Smooth muscle cell (in vitro differentiated cells): ENCODE measurements at regions not wholly inside any gene's neighbourhood (a gene's known extent, or its start where the extent isn't known, plus 50 kb on each side); places are given as distances from the start of the nearest gene placed in this dataset.

Source experiments
- DNase-seq: peaks from one replicate; lab custom pipeline; 2025; ENCODE audit not compliant: unreplicated experiment; lab: John Stamatoyannopoulos, UW
- H2AFZ ChIP-seq: fragments of 200-600 bp; sonication (generic); 2 replicates; pipeline ENCODE4 v1.6.0; 2016; ENCODE audit warnings: antibody characterized with exemption, low read depth, mild to moderate bottlenecking
- H3F3A ChIP-seq: fragments of 200-600 bp; sonication (generic); 2 replicates; pipeline ENCODE4 v1.6.0; 2017; ENCODE audit warnings: antibody characterized with exemption, low read depth
- H3K27ac ChIP-seq: fragments of 200-600 bp; sonication (generic); 2 replicates; pipeline ENCODE4 v1.5.1; 2016; ENCODE audit warnings: low read depth, mild to moderate bottlenecking
- H3K27me3 ChIP-seq: fragments of 200-600 bp; sonication (generic); 2 replicates; pipeline ENCODE4 v1.6.1; 2016; ENCODE audit warnings: low read depth, mild to moderate bottlenecking
- H3K36me3 ChIP-seq: fragments of 200-600 bp; sonication (generic); 2 replicates; pipeline ENCODE4 v1.5.1; 2016; ENCODE audit warnings: low read depth
- H3K4me1 ChIP-seq: fragments of 200-600 bp; sonication (generic); 2 replicates; pipeline ENCODE4 v1.5.1; 2016; ENCODE audit warnings: low read depth
- H3K4me2 ChIP-seq: fragments of 200-600 bp; sonication (generic); 2 replicates; pipeline ENCODE4 v1.6.0; 2016; ENCODE audit warnings: mild to moderate bottlenecking
- H3K4me3 ChIP-seq: fragments of 200-600 bp; sonication (generic); 2 replicates; pipeline ENCODE4 v1.5.1; 2016; ENCODE audit warnings: mild to moderate bottlenecking
- H3K79me2 ChIP-seq: fragments of 200-600 bp; sonication (generic); 2 replicates; pipeline ENCODE4 v1.6.0; 2016; ENCODE audit warnings: low read depth, mild to moderate bottlenecking
- H3K9ac ChIP-seq: fragments of 200-600 bp; sonication (generic); 2 replicates; pipeline ENCODE4 v1.6.0; 2016; ENCODE audit warnings: low read depth
- H3K9me3 ChIP-seq: fragments of 200-600 bp; sonication (generic); replicated peaks from 2 replicates; pipeline ENCODE4 v1.5.1; 2016; ENCODE audit warnings: low read depth
- H4K20me1 ChIP-seq: fragments of 200-600 bp; sonication (generic); 2 replicates; pipeline ENCODE4 v1.6.0; 2016; ENCODE audit warnings: low read depth
- CTCF ChIP-seq: fragments of 200-600 bp; sonication (generic); IDR thresholded peaks from 2 replicates; pipeline ENCODE4 v1.5.1; 2017; ENCODE audit warnings: borderline replicate concordance, mild to moderate bottlenecking, antibody characterized with exemption; ENCODE audit not compliant: insufficient read depth, poor library complexity, severe bottlenecking
- WGBS: methylation state at CpG from one replicate; pipeline ENCODE4 v1.1.7; 2016; ENCODE audit warnings: low lambda C conversion rate; 5-methylcytosine and 5-hydroxymethylcytosine counted together

GRCh38 chr3:72427624-72428023 is 420.6 kb downstream of the SHQ1 start:
- Histone ChIP-seq H3K4me2 (no peak overlapping the region), H4K20me1 (peaks cover 98% of the 10 kb centered on the region), H3K27ac (no peak overlapping the region), H2AFZ (no peak overlapping the region), H3K4me3 (no peak overlapping the region), H3K9me3 (no peaks in the 10 kb centered on the region), H3K27me3 (no peaks in the 10 kb centered on the region), H3K36me3 (no peaks in the 10 kb centered on the region), H3K79me2 (peaks cover 96% of the 10 kb centered on the region), H3F3A (no peaks in the 10 kb centered on the region), H3K9ac (no peak overlapping the region), H3K4me1 (peaks cover 30% of the 10 kb centered on the region)
- TF ChIP-seq CTCF: no peak
- DNase-seq: no peak
- 93% methylated on average over 6 of the region's 6 CpGs for WGBS

- Histone ChIP-seq H4K20me1 (peaks cover 98% of the 10 kb centered on the region), H3K36me3 (no peaks in the 10 kb centered on the region), H3K79me2 (peaks cover 96% of the 10 kb centered on the region), H3K4me2 (peak overlapping the region; percentile 58), H3K27me3 (no peaks in the 10 kb centered on the region), H3K4me3 (no peak overlapping the region), H3K9ac (no peak overlapping the region), H3F3A (no peaks in the 10 kb centered on the region), H3K4me1 (peaks cover 30% of the 10 kb centered on the region), H3K9me3 (no peaks in the 10 kb centered on the region), H2AFZ (no peak overlapping the region), H3K27ac (peak overlapping the region; percentile 42)
- 63% methylated on average over 2 of the region's 2 CpGs for WGBS
- no peak for TF ChIP-seq CTCF
- DNase-seq: no peak
Observed at GRCh38 chr3:72426618-72427397, 421.4 kb downstream of the SHQ1 start.

GRCh38 chr3:72423643-72424042 is 424.6 kb downstream of the SHQ1 start:
- H3K27me3 ChIP-seq: no peaks in the 10 kb centered on the region
- no peak for DNase-seq
- no peak for TF ChIP-seq CTCF
- H3K27ac ChIP-seq: no peak overlapping the region
- peaks cover 100% of the 10 kb centered on the region for H3K79me2 ChIP-seq
- no peaks in the 10 kb centered on the region for H3K9me3 ChIP-seq
- peaks cover 27% of the 10 kb centered on the region for H3K4me1 ChIP-seq
- no peak overlapping the region for H2AFZ ChIP-seq
- 93% methylated on average over 3 of the region's 3 CpGs for WGBS
- H3K36me3 ChIP-seq: no peaks in the 10 kb centered on the region
- peaks cover 100% of the 10 kb centered on the region for H4K20me1 ChIP-seq
- no peak overlapping the region for H3K4me3 ChIP-seq
- no peaks in the 10 kb centered on the region for H3F3A ChIP-seq
- no peak overlapping the region for H3K9ac ChIP-seq
- no peak overlapping the region for H3K4me2 ChIP-seq

DNA sequence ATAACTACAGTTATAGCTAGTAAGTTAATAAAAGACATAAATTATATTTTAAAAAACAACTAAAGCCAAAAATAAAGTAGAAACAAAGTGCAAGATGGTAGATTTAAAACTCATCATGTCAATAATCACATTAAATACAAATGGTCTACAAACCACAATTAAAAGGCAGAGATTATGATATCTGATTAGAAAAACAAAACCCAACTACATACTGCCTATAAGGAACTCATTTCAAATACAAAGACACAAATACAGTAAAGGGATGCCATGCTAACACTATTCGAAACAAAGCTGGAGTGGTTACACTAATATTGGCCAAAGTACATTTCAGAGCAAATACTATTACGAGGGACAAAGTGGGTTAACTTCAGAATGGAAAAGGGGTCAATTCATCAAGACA is 426.5 kb downstream of the SHQ1 start:
- Histone ChIP-seq H3F3A (no peaks in the 10 kb centered on the region), H2AFZ (no peak overlapping the region), H3K36me3 (no peaks in the 10 kb centered on the region), H3K27ac (no peak overlapping the region), H4K20me1 (peaks cover 100% of the 10 kb centered on the region), H3K79me2 (peaks cover 100% of the 10 kb centered on the region), H3K9me3 (no peaks in the 10 kb centered on the region), H3K9ac (no peak overlapping the region), H3K4me3 (no peak overlapping the region), H3K4me2 (no peak overlapping the region), H3K27me3 (no peaks in the 10 kb centered on the region), H3K4me1 (peaks cover 23% of the 10 kb centered on the region)
- no peak for TF ChIP-seq CTCF
- no peak for DNase-seq
- WGBS: 91% methylated on average over 2 of the region's 2 CpGs
